B cell (primary cell): ENCODE measurements at regions not wholly inside any gene's neighbourhood (a gene's known extent, or its start where the extent isn't known, plus 50 kb on each side); places are given as distances from the start of the nearest gene placed in this dataset.

Experiments
- ATAC-seq: fragments of 200-7000 bp; cut with Tn5 transposase; one replicate; pipeline ENCODE4 v1.10.0; 2021; ENCODE audit warnings: low read depth, mild to moderate bottlenecking, moderate number of reproducible peaks, moderate library complexity
- CTCF ChIA-PET: fragments of 350-600 bp; sonication (Branson Sonifier 250); formaldehyde crosslinking; loops from one replicate; lab custom pipeline; 2021; ENCODE audit warnings: antibody characterized with exemption, inconsistent platforms; lab: Charles Lee
- POLR2A ChIA-PET: fragments of 350-600 bp; sonication (Branson Sonifier 250); formaldehyde crosslinking; loops from one replicate; lab custom pipeline; 2021; ENCODE audit warnings: antibody characterized with exemption; lab: Charles Lee
- DNase-seq: peaks from one replicate; pipeline ENCODE4 v3.0.0; 2013
- H2AFZ ChIP-seq: 2 replicates; pipeline ENCODE4 v1.6.1; 2012; ENCODE audit warnings: mild to moderate bottlenecking, low read depth, low read length; ENCODE audit not compliant: insufficient read depth, poor library complexity, severe bottlenecking
- H3K27ac ChIP-seq, 2 donors: 1 replicate in 1 of 2; 2 replicates in 1 of 2; pipeline ENCODE4 v1.5.1; 2012 to 2013; ENCODE audit warnings: low read length in 2 of 2, mild to moderate bottlenecking in 2 of 2, moderate library complexity in 1 of 2
- H3K27me3 ChIP-seq, 4 experiments: fragments of 200-600 bp in 1 of 4; sonication (generic) in 1 of 4; replicated peaks in 1 of 4; 1 replicate in 2 of 4; 2 replicates in 2 of 4; pipeline versions ENCODE4 v1.6.1 to v1.7.0; 2013 to 2016; ENCODE audit warnings: low read length in 3 of 4, mild to moderate bottlenecking in 2 of 4, mixed read lengths in 1 of 4, moderate library complexity in 1 of 4; ENCODE audit not compliant: insufficient read depth in 4 of 4, control insufficient read depth in 3 of 4; ENCODE audit errors: control extremely low read depth in 1 of 4
- H3K36me3 ChIP-seq, 2 experiments: replicated peaks in 1 of 2; 1 replicate in 1 of 2; 2 replicates in 1 of 2; pipeline versions ENCODE4 v1.6.1 to v1.7.1; 2013; ENCODE audit warnings: low read length in 1 of 2; ENCODE audit not compliant: insufficient read depth in 2 of 2, control insufficient read depth in 1 of 2; ENCODE audit errors: control extremely low read depth in 1 of 2, extremely low read depth in 1 of 2
- H3K4me1 ChIP-seq, 2 donors: fragments of 200-600 bp in 1 of 2; sonication (generic) in 1 of 2; 1 replicate in 1 of 2; 2 replicates in 1 of 2; pipeline versions ENCODE4 v1.5.1 to v1.6.1; 2013 to 2017; ENCODE audit warnings: low read length in 2 of 2; ENCODE audit not compliant: control insufficient read depth in 2 of 2, insufficient read depth in 2 of 2
- H3K4me2 ChIP-seq: replicated peaks from 2 replicates; pipeline ENCODE3; 2012; ENCODE audit warnings: mild to moderate bottlenecking, low read depth, low read length; ENCODE audit not compliant: poor library complexity, severe bottlenecking
- H3K4me3 ChIP-seq, 5 experiments: fragments of 200-600 bp in 1 of 5; sonication (generic) in 1 of 5; 1 replicate in 3 of 5; 2 replicates in 2 of 5; pipeline versions ENCODE4 v1.5.1 to v1.7.0; 2011 to 2016; ENCODE audit warnings: low read length in 4 of 5, mild to moderate bottlenecking in 4 of 5, low read depth in 2 of 5, control low read depth in 1 of 5, moderate library complexity in 1 of 5; ENCODE audit not compliant: insufficient read depth in 1 of 5; ENCODE audit errors: control extremely low read depth in 1 of 5, extremely low read depth in 1 of 5
- H3K79me2 ChIP-seq: fragments of 200-600 bp; sonication (generic); one replicate; pipeline ENCODE4 v1.6.0; 2016; ENCODE audit warnings: low read length; ENCODE audit not compliant: control insufficient read depth, insufficient read depth
- H3K9ac ChIP-seq: fragments of 200-600 bp; sonication (generic); 2 replicates; pipeline ENCODE4 v1.6.1; 2017; ENCODE audit warnings: mild to moderate bottlenecking, low read length, moderate library complexity
- H3K9me3 ChIP-seq, 3 donors: one replicate each; pipeline versions ENCODE4 v1.6.1 to v1.7.1; 2013; ENCODE audit warnings: low read length in 2 of 3; ENCODE audit not compliant: control insufficient read depth in 2 of 3, insufficient read depth in 1 of 3; ENCODE audit errors: control extremely low read depth in 1 of 3
- H4K20me1 ChIP-seq: 2 replicates; pipeline ENCODE4 v1.6.0; 2012; ENCODE audit warnings: mild to moderate bottlenecking, low read length; ENCODE audit not compliant: insufficient read depth, control insufficient read depth, poor library complexity, severe bottlenecking
- H3K27ac Mint-ChIP-seq: one replicate; pipeline ENCODE4 v1.8.0; 2021; ENCODE audit warnings: mixed read lengths
- H3K27me3 Mint-ChIP-seq: one replicate; pipeline ENCODE4 v1.8.0; 2021; ENCODE audit warnings: mixed read lengths
- H3K4me1 Mint-ChIP-seq: one replicate; pipeline ENCODE4 v1.8.0; 2021; ENCODE audit warnings: mixed read lengths
- H3K4me3 Mint-ChIP-seq: one replicate; pipeline ENCODE4 v1.8.0; 2021; ENCODE audit warnings: mixed read lengths
- H3K9me3 Mint-ChIP-seq: one replicate; pipeline ENCODE4 v1.8.0; 2022; ENCODE audit warnings: mixed read lengths; ENCODE audit not compliant: insufficient read depth
- EZH2 ChIP-seq: IDR thresholded peaks from 2 replicates; pipeline ENCODE4 v1.6.1; 2012; ENCODE audit warnings: borderline replicate concordance, low read depth, mild to moderate bottlenecking, moderate library complexity, low read length; ENCODE audit not compliant: insufficient read depth, poor library complexity, severe bottlenecking
- WGBS: methylation state at CpG from one replicate; pipeline ENCODE4 v1.1.5; 2013; ENCODE audit warnings: missing lambda C conversion rate; ENCODE audit not compliant: insufficient coverage; 5-methylcytosine and 5-hydroxymethylcytosine counted together
- intact Hi-C: fragments of 100-400 bp; cut with micrococcal nuclease; formaldehyde crosslinking; loops from one replicate; pipeline ENCODE4 v1.10.0; 2022
- TF ChIP-seq, protein P1 (sequence below): fragments of 200-600 bp; IDR thresholded peaks from one replicate; pipeline ENCODE4 v1.8.0; 2022; ENCODE audit warnings: antibody characterized with exemption, mild to moderate bottlenecking

DNA sequence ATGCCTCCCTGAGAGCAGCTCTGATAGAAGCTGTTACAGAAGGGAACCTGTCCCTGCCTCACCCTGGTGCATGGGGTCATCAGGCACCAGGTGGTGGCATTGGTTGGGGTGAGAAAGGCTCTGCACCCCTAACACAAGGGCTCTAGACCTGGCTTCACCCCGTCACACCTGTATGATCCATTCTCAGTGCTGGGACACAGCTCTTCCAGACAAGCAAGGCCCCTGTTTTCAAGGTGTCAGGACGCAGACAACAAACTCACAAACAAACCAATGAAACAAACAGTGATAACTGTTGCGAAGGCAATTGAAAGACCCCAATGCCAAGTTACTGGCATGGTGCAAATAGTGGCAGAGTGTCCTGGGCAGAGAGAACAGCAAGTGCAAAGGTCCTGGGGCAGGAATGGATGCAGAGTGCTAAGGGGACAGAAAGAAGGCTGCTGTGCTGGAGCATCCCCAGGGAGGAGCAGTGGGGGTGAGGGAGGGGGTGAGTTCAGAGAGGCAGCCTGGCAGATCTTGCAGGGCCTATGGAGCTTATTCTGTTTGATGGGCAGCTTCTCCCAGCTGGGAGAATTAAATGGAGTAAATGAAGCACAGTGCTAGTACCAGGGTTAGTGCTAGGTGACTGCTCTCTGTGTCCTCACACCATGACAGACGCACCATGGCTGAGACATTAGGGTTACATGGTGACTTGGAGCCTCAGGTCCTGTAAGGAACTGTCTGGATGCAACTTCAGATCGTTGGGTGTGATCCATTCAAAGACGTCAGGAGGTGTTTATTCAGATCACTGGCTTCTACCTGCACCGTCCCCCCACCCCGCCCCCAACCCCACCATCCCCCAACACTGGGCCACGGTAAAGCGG, 67.9 kb upstream of the UNC5A start:
- Histone ChIP-seq H2AFZ (no peak overlapping the region), H3K4me2 (no peak overlapping the region), H3K27me3 (peaks cover 0 to 76% (median 29%) of the 10 kb centered on the region in 4 experiments), H3K36me3 (no peaks in the 10 kb centered on the region), H3K79me2 (no peaks in the 10 kb centered on the region), H3K9ac (no peak overlapping the region), H3K4me3 (no peak overlapping the region), H3K27ac (no peak overlapping the region), H3K4me1 (peaks cover 27% of the 10 kb centered on the region in 2 donors), H4K20me1 (no peaks in the 10 kb centered on the region), H3K9me3 (peaks cover 0 to 10% (median 0%) of the 10 kb centered on the region in 3 donors)
- no peak overlapping the region for H3K4me3 Mint-ChIP-seq
- TF ChIP-seq EZH2 = no peak
- TF ChIP-seq, protein P1, sequence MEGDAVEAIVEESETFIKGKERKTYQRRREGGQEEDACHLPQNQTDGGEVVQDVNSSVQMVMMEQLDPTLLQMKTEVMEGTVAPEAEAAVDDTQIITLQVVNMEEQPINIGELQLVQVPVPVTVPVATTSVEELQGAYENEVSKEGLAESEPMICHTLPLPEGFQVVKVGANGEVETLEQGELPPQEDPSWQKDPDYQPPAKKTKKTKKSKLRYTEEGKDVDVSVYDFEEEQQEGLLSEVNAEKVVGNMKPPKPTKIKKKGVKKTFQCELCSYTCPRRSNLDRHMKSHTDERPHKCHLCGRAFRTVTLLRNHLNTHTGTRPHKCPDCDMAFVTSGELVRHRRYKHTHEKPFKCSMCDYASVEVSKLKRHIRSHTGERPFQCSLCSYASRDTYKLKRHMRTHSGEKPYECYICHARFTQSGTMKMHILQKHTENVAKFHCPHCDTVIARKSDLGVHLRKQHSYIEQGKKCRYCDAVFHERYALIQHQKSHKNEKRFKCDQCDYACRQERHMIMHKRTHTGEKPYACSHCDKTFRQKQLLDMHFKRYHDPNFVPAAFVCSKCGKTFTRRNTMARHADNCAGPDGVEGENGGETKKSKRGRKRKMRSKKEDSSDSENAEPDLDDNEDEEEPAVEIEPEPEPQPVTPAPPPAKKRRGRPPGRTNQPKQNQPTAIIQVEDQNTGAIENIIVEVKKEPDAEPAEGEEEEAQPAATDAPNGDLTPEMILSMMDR = no peak
- H3K27me3 Mint-ChIP-seq = peaks cover 72% of the 10 kb centered on the region
- no peak for DNase-seq
- no peaks in the 10 kb centered on the region for H3K9me3 Mint-ChIP-seq
- intact Hi-C loops = no loop called here
- CTCF ChIA-PET = no interaction called here
- peaks cover 19% of the 10 kb centered on the region for H3K4me1 Mint-ChIP-seq
- POLR2A ChIA-PET = no interaction called here
- H3K27ac Mint-ChIP-seq = no peak overlapping the region
- WGBS = 53% methylated on average over 5 of the region's 10 CpGs
- ATAC-seq = no peak

GRCh38 chr5:176743136-176743861, 67.1 kb upstream of the UNC5A start:
- Histone ChIP-seq H3K36me3 (no peaks in the 10 kb centered on the region), H4K20me1 (no peaks in the 10 kb centered on the region), H3K4me2 (peak overlapping the region; percentile 25), H3K4me1 (peaks cover 27% of the 10 kb centered on the region in 2 donors), H3K9ac (no peak overlapping the region), H3K27me3 (peaks cover 0 to 81% (median 33%) of the 10 kb centered on the region in 4 experiments), H3K27ac (no peak overlapping the region), H3K9me3 (peaks cover 0 to 12% (median 0%) of the 10 kb centered on the region in 3 donors), H3K79me2 (no peaks in the 10 kb centered on the region), H3K4me3 (no peak overlapping the region), H2AFZ (no peak overlapping the region)
- no peak overlapping the region for H3K4me3 Mint-ChIP-seq
- H3K9me3 Mint-ChIP-seq = no peaks in the 10 kb centered on the region
- intact Hi-C loops = no loop called here
- ATAC-seq (no peak), DNase-seq (no peak)
- ChIA-PET CTCF (no interaction called here), POLR2A (no interaction called here)
- H3K27me3 Mint-ChIP-seq = peaks cover 74% of the 10 kb centered on the region
- H3K27ac Mint-ChIP-seq = no peak overlapping the region
- H3K4me1 Mint-ChIP-seq = peaks cover 19% of the 10 kb centered on the region
- WGBS = 5% methylated on average over 47 of the region's 54 CpGs
- TF ChIP-seq EZH2 = no peak
- TF ChIP-seq, protein P1 = no peak
